ENCODE measurements at regions not wholly inside any gene's neighbourhood (a gene's known extent, or its start where the extent isn't known, plus 50 kb on each side); places are given as distances from the start of the nearest gene placed in this dataset.

- no peaks in the 10 kb centered on the region for H3K4me1 ChIP-seq
- no peaks in the 10 kb centered on the region for H3K36me3 ChIP-seq
- no peaks in the 10 kb centered on the region for H3K9me3 ChIP-seq
- no peak overlapping the region for H3K4me3 ChIP-seq
- no peak for DNase-seq
- H3K27me3 ChIP-seq = no peaks in the 10 kb centered on the region
- no peak overlapping the region for H3K27ac ChIP-seq
- ATAC-seq (ENCODE audit: low FRiP score in 2 of 2) = no peak
- WGBS, 2 donors = 87 to 93% methylated on average over 8 of the region's 8 CpGs
- TF ChIP-seq POLR2AphosphoS5 (IDR thresholded peaks at IDR 0.05) (no peak), POLR2A (IDR thresholded peaks at IDR 0.05) (no peak), CTCF (IDR thresholded peaks at IDR 0.05) (no peak)
Observed at GRCh38 chr3:109926376-109926775, 589.0 kb upstream of the DPPA4 start.

- Histone ChIP-seq H3K27ac (no peak overlapping the region), H3K4me1 (no peaks in the 10 kb centered on the region), H3K4me3 (no peak overlapping the region), H3K36me3 (no peaks in the 10 kb centered on the region), H3K9me3 (no peaks in the 10 kb centered on the region), H3K27me3 (no peaks in the 10 kb centered on the region)
- ATAC-seq (ENCODE audit: low FRiP score in 2 of 2) = no peak
- whole genome bisulfite sequencing, 2 donors = 66 to 87% methylated on average over 2 of the region's 2 CpGs
- no peak for DNase-seq
- TF ChIP-seq CTCF (IDR thresholded peaks at IDR 0.05) = no peak
Observed at GRCh38 chr3:109927161-109927560, 589.8 kb upstream of the DPPA4 start.

GRCh38 chr3:109927726-109928125, 590.4 kb upstream of the DPPA4 start:
- Histone ChIP-seq H3K36me3 (no peaks in the 10 kb centered on the region), H3K27ac (no peak overlapping the region), H3K27me3 (no peaks in the 10 kb centered on the region), H3K4me1 (no peaks in the 10 kb centered on the region), H3K9me3 (no peaks in the 10 kb centered on the region), H3K4me3 (no peak overlapping the region)
- ATAC-seq (ENCODE audit: low FRiP score in 2 of 2) (no peak), DNase-seq (no peak)
- no peak for TF ChIP-seq POLR2A (IDR thresholded peaks at IDR 0.05)
- no peak for TF ChIP-seq POLR2AphosphoS5 (IDR thresholded peaks at IDR 0.05)
- TF ChIP-seq CTCF (IDR thresholded peaks at IDR 0.05) = no peak
- no peak for TF ChIP-seq EP300 (IDR thresholded peaks at IDR 0.05)

- WGBS, 2 donors = 47 to 62% methylated on average over 3 of the region's 3 CpGs
- Histone ChIP-seq H3K27ac (no peak overlapping the region), H3K4me1 (no peaks in the 10 kb centered on the region), H3K9me3 (no peaks in the 10 kb centered on the region), H3K27me3 (no peaks in the 10 kb centered on the region), H3K36me3 (no peaks in the 10 kb centered on the region), H3K4me3 (no peak overlapping the region)
- DNase-seq (no peak), ATAC-seq (ENCODE audit: low FRiP score in 2 of 2) (no peak)
- TF ChIP-seq EP300 (IDR thresholded peaks at IDR 0.05) = no peak
- TF ChIP-seq CTCF (IDR thresholded peaks at IDR 0.05) = no peak
- no peak for TF ChIP-seq POLR2AphosphoS5 (IDR thresholded peaks at IDR 0.05)
- no peak for TF ChIP-seq POLR2A (IDR thresholded peaks at IDR 0.05)
Observed at GRCh38 chr3:109930582-109930981, 593.2 kb upstream of the DPPA4 start.

GRCh38 chr3:109933576-109933975, 596.2 kb upstream of the DPPA4 start:
- no peaks in the 10 kb centered on the region for H3K4me1 ChIP-seq
- ATAC-seq (ENCODE audit: low FRiP score in 2 of 2) = no peak
- TF ChIP-seq EP300 (IDR thresholded peaks at IDR 0.05) (no peak), CTCF (IDR thresholded peaks at IDR 0.05) (no peak), POLR2AphosphoS5 (IDR thresholded peaks at IDR 0.05) (no peak), POLR2A (IDR thresholded peaks at IDR 0.05) (no peak)
- no peaks in the 10 kb centered on the region for H3K9me3 ChIP-seq
- 30 to 44% methylated on average over 1 of the region's 1 CpG for WGBS, 2 donors
- no peak for DNase-seq
- no peak overlapping the region for H3K4me3 ChIP-seq
- H3K27me3 ChIP-seq = no peaks in the 10 kb centered on the region
- H3K27ac ChIP-seq = no peak overlapping the region
- no peaks in the 10 kb centered on the region for H3K36me3 ChIP-seq
